Aorta (tissue), 5 donors: ENCODE measurements at regions not wholly inside any gene's neighbourhood (a gene's known extent, or its start where the extent isn't known, plus 50 kb on each side); places are given as distances from the start of the nearest gene placed in this dataset.
"Not testable (repeated sequence)": the region's sequence is repeated elsewhere in the genome, so short reads cannot be mapped to it uniquely, and the experiment has no call there.

Experiments used
- ATAC-seq: fragments of 200-7000 bp; cut with Tn5 transposase; one replicate; pipeline ENCODE4 v1.9.1; 2022; ENCODE audit warnings: moderate library complexity; ENCODE audit not compliant: low FRiP score
- DNase-seq, 2 donors: peaks; one replicate each; pipeline ENCODE4 v3.0.0-alpha.2; 2020
- H3K27ac ChIP-seq, 2 donors: one replicate each; pipeline ENCODE4 v1.5.1; 2013; ENCODE audit warnings: low read length in 2 of 2, mild to moderate bottlenecking in 2 of 2, moderate library complexity in 2 of 2, control low read depth in 1 of 2, inconsistent platforms in 1 of 2, low read depth in 1 of 2
- H3K27me3 ChIP-seq, 2 donors: one replicate each; pipeline ENCODE4 v1.6.1; 2013; ENCODE audit warnings: control low read depth in 1 of 2, low read length in 1 of 2, mild to moderate bottlenecking in 1 of 2, moderate library complexity in 1 of 2; ENCODE audit not compliant: insufficient read depth in 2 of 2, control insufficient read depth in 1 of 2
- H3K36me3 ChIP-seq, 2 donors: one replicate each; pipeline ENCODE4 v1.6.1; 2013; ENCODE audit warnings: control low read depth in 1 of 2, low read length in 1 of 2, mild to moderate bottlenecking in 1 of 2; ENCODE audit not compliant: insufficient read depth in 2 of 2, control insufficient read depth in 1 of 2
- H3K4me1 ChIP-seq, 2 donors: one replicate each; pipeline ENCODE4 v1.6.1; 2013; ENCODE audit warnings: low read length in 2 of 2, control low read depth in 1 of 2, mild to moderate bottlenecking in 1 of 2, moderate library complexity in 1 of 2; ENCODE audit not compliant: insufficient read depth in 2 of 2, control insufficient read depth in 1 of 2
- H3K4me3 ChIP-seq, 2 donors: one replicate each; pipeline ENCODE4 v1.5.1; 2013; ENCODE audit warnings: low read length in 2 of 2, control low read depth in 1 of 2, mild to moderate bottlenecking in 1 of 2
- H3K9me3 ChIP-seq: one replicate; pipeline ENCODE4 v1.6.1; 2013; ENCODE audit warnings: mild to moderate bottlenecking, low read length; ENCODE audit not compliant: control insufficient read depth
- WGBS, 2 donors: extraction: QIAGEN DNeasy Blood & Tissue Kit; methylation state at CpG; one replicate each; pipeline ENCODE4 v1.1.7; 2013; 5-methylcytosine and 5-hydroxymethylcytosine counted together
- intact Hi-C, 2 donors: fragments of 100-400 bp; cut with DNase I; formaldehyde crosslinking; loops; one replicate each; pipeline versions ENCODE4 v1.14.2 to v1.15.0; 2022
- donor health status: healthy with polysubstance abuse.
- donor health status: Bipolar disorder and iron deficiency.
- donor health status: DM: no; HTN: no; CAD: no.
- donor health status: DM: no; HTN: no; CAD: no.
- donor health status: DM: yes; HTN: yes; CAD: no.

DNA sequence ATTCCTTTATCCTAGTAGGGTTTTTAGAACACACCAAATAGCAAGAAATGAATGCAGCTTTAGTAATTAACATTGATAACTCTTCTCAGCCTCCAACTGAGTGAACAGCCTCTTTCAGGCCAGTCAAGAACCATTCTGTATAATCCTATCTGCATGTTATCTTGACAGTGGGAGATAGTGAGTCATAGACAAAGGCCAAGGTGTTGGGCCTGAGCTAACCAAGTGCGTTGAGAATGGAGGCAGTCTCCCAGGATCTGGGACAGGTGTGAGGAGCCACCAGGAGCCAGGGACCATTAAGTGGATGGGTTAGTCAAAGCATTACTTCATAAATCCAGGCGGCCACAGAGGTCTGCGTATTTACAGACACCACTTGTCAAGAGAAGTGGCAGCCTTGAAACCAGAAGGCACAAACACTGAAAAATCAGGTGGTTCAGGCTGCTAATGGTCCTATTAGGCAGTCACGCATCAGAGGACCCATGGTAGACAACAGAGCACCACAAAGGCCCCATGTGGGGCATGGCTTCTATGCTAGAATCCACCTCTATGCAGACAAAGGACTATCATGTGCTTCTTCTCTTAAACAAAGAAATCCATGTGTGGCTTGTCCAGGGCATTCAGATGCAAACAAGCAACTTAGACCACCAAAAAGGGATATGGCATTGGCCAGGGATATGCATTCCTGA, 409.7 kb upstream of the PIK3R1 start:
- Histone ChIP-seq H3K27me3 (no peaks in the 10 kb centered on the region), H3K27ac (no peak overlapping the region), H3K36me3 (no peaks in the 10 kb centered on the region), H3K9me3 (no peaks in the 10 kb centered on the region), H3K4me3 (no peak overlapping the region), H3K4me1 (peaks cover 8 to 12% of the 10 kb centered on the region in 2 donors)
- ATAC-seq (no peak), DNase-seq (no peak)
- intact Hi-C loops: loop anchor here in 1 of 2 donors (10.0 kb wide), 1 partner anchor 561 kb away; no protein-coding TSS in a partner anchor
- 95% methylated on average over 4 of the region's 4 CpGs for WGBS, 2 donors

DNA sequence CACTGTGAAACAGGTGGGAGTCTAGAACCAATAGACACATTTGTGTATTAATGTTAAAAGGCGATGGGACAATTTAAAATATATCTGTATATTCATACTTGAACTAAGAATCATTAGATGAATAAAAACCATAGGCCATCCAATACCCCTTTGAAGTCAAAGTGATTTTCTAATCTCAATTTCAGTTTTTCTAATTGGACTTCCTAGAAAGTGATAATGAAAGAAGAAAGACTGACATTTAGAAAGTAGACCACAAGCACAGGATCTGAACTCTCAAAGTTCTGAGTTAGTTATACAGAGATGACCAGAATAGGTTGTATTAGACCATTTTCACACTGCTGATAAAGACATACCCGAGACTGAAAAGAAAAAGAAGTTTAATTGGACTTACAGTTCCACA, 412.8 kb upstream of the PIK3R1 start:
- intact Hi-C loops: loop anchor here in 1 of 2 donors (10.0 kb wide), 1 partner anchor 558 kb away; no protein-coding TSS in a partner anchor
- no peaks in the 10 kb centered on the region for H3K9me3 ChIP-seq
- no peak overlapping the region for H3K4me3 ChIP-seq
- DNase-seq (no peak), ATAC-seq (no peak)
- no peak overlapping the region for H3K27ac ChIP-seq
- WGBS, 2 donors: 90 to 92% methylated on average over 2 of the region's 2 CpGs
- no peaks in the 10 kb centered on the region for H3K36me3 ChIP-seq
- H3K4me1 ChIP-seq: peaks cover 10 to 12% of the 10 kb centered on the region in 2 donors
- no peaks in the 10 kb centered on the region for H3K27me3 ChIP-seq

DNA sequence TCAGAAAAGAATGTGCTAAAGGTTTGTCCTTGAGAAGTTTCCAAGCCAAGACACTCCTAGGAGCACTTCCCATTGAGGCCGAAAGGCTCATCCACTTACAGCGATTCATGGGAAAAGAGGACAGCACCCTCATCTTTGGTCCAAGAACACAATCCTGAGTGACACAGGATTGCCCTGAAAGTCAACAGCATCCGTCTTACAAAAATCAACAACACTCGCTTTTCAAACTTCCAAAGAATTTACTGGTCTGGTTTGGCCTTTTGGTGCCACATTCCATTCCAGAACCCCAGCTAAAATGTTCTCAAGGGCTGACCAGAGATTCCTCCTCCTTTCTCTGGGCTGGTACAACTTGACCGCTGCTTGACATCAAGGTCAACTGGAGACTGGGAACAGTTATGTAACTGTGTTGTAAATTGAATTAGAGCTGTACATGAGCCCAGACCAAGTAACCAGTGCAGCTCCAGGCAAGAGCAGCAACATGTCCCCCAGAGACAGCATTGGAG, 415.8 kb upstream of the PIK3R1 start:
- ATAC-seq: peak; percentile 90
- WGBS, 2 donors: 55 to 78% methylated on average over 5 of the region's 5 CpGs
- H3K4me1 ChIP-seq: peaks cover 0 to 4% of the 10 kb centered on the region in 2 donors
- H3K9me3 ChIP-seq: no peaks in the 10 kb centered on the region
- H3K36me3 ChIP-seq: no peaks in the 10 kb centered on the region
- intact Hi-C loops: loop anchor here in 1 of 2 donors (10.0 kb wide), 1 partner anchor 555 kb away; no protein-coding TSS in a partner anchor
- DNase-seq: peak in 1 of 2 donors; percentile 50
- peak overlapping the region in 1 of 2 donors; percentile 71 for H3K27ac ChIP-seq
- no peaks in the 10 kb centered on the region for H3K27me3 ChIP-seq
- no peak overlapping the region for H3K4me3 ChIP-seq

DNA sequence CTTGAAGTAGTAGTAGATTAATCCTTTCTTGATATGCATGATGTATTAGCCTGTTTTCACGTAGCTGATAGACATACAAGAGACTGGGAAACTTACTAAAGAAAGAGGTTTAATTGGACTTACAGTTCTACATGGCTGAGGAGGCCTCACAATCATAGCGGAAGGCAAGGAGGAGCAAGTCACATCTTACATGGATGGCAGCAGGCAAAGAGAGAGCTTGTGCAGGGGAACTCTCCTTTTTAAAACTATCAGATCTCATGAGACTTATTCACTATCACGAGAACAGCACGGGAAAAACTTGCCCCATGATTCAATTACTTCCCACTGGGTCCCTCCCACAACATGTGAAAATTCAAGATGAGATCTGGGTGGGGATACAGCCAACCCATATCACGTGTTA, 417.1 kb upstream of the PIK3R1 start:
- H3K4me1 ChIP-seq, H3K27ac ChIP-seq, H3K36me3 ChIP-seq, H3K27me3 ChIP-seq, H3K4me3 ChIP-seq, ATAC-seq, intact Hi-C loops, H3K9me3 ChIP-seq, DNase-seq: not testable (repeated sequence)
- WGBS, 2 donors: 91 to 98% methylated on average over 5 of the region's 5 CpGs

DNA sequence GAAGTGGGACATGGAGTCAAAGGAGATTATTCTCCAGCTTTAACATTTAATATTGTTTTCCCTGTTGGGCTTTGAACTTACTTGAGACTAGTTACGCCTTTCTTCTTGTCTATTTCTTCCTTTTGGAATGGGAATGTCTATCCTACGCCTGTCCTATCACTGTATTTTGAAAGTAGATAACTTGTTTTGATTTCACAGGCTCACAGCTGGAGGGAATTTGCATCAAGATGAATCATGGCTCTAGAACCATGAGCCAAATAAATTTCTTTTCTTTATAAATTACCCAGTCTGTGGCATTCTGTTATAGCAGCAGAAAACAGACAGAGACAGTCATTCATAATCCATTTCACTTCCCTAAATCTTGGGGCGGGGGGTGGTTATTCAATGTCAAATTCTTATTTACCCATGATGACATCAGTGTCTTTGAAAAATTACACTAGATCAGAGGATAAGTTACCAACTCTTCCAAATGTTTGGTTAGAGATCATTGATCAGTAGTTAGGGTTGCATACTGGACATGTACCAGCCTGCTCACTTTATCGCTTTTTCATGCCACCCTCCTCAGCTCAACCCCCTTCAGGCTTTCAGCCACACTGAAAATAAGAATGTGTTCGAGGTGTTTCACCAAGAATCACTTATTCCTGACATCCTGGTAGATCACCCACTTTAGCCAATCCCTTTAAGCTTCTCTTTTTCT, 419.6 kb upstream of the PIK3R1 start:
- H3K36me3 ChIP-seq: no peaks in the 10 kb centered on the region
- DNase-seq (no peak), ATAC-seq (no peak)
- H3K4me3 ChIP-seq: no peak overlapping the region
- H3K27me3 ChIP-seq: no peaks in the 10 kb centered on the region
- intact Hi-C loops: no loop called here
- H3K4me1 ChIP-seq: peaks cover 0 to 4% of the 10 kb centered on the region in 2 donors
- 87 to 88% methylated on average over 5 of the region's 5 CpGs for WGBS, 2 donors
- no peaks in the 10 kb centered on the region for H3K9me3 ChIP-seq
- no peak overlapping the region for H3K27ac ChIP-seq

DNA sequence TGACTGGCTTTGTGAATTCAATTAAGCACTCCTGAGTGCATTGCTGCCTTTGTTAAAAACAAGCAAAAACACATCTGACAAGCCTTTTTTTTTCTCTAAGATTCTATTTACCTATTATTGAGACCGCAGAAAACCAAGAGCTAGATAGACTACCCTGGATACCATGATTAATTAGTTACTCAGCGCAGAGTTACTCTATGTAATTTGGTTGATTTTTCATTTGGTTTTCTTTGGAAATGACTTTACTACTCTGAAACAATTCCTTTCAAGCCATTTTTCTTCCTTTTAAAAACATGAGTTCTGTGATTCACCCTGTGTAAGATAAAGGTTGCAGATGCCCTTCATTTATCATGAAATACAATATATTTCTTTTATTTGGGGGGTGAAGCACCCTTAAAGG, 421.6 kb upstream of the PIK3R1 start:
- Histone ChIP-seq H3K9me3 (no peaks in the 10 kb centered on the region), H3K4me1 (no peaks in the 10 kb centered on the region), H3K27ac (no peak overlapping the region), H3K36me3 (no peaks in the 10 kb centered on the region), H3K27me3 (no peaks in the 10 kb centered on the region), H3K4me3 (no peak overlapping the region)
- 93% methylated on average over 2 of the region's 2 CpGs for WGBS, 2 donors
- intact Hi-C loops: no loop called here
- no peak for DNase-seq
- no peak for ATAC-seq

DNA sequence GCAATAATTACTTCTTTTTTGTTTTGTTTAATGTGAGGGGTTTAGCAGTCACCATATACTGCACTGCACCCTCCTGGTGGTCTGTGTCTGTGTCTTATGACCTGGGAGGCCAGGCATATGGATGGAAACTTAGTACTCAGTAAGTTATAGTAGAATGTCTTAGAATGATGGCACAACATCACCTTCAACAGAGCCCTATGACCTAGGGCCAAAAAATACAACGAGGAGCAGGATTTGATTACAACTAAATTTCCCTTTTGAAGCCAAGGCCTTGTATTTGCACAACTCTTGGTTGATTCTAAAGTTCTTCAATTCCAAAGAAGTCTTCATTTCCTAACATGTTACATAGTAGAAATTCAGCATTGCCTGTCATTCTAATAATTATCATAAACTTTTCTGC, 422.1 kb upstream of the PIK3R1 start:
- DNase-seq (no peak), ATAC-seq (no peak)
- no peaks in the 10 kb centered on the region for H3K9me3 ChIP-seq
- H3K4me3 ChIP-seq: no peak overlapping the region
- no peaks in the 10 kb centered on the region for H3K27me3 ChIP-seq
- intact Hi-C loops: no loop called here
- no peaks in the 10 kb centered on the region for H3K4me1 ChIP-seq
- 69 to 77% methylated on average over 1 of the region's 1 CpG for WGBS, 2 donors
- H3K27ac ChIP-seq: no peak overlapping the region
- no peaks in the 10 kb centered on the region for H3K36me3 ChIP-seq

DNA sequence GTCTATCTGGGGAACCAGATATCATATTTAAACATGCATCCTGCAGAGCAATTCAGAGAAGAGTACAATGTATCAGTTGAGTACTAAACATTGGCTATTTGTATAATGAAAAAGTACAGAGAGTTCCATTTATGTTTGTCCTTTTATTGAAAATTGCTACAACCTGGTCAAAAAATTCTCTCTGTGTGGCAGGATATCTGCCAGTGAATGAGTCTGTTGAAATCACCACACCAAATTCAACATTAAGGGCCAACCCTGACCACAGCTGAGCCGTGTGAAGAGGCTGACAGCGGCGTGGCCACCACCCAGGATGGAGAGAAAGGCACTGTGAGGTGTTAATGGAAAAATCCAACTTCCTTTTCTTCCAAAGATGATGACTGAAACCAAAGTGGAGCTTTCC, 422.7 kb upstream of the PIK3R1 start:
- Histone ChIP-seq H3K4me3 (no peak overlapping the region), H3K27me3 (no peaks in the 10 kb centered on the region), H3K36me3 (no peaks in the 10 kb centered on the region), H3K4me1 (no peaks in the 10 kb centered on the region), H3K27ac (no peak overlapping the region), H3K9me3 (no peaks in the 10 kb centered on the region)
- ATAC-seq (no peak), DNase-seq (peak in 1 of 2 donors; percentile 59)
- intact Hi-C loops: no loop called here
- WGBS, 2 donors: 84 to 87% methylated on average over 3 of the region's 3 CpGs

DNA sequence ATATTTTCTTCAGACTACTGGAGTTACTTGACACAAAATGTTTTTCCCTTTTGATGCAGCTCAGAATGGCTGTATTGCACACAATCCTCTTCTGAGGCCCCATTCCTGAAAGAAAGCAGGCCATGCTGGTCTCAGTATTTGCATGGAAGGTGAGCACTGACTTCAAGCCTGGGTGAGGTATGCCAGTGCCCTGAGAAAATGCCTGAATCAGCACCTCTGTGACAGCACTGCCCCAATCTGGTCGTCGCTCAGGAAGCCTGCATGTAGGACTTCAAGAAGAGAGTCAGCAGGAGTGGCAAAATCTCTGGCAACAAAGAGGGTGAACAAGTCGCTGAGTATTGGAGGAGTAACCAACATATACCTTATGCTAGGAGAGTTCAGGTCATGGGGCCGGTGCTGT, 425.2 kb upstream of the PIK3R1 start:
- no peak overlapping the region for H3K27ac ChIP-seq
- intact Hi-C loops: no loop called here
- H3K4me3 ChIP-seq: no peak overlapping the region
- H3K36me3 ChIP-seq: no peaks in the 10 kb centered on the region
- WGBS, 2 donors: 90 to 93% methylated on average over 4 of the region's 4 CpGs
- no peaks in the 10 kb centered on the region for H3K9me3 ChIP-seq
- H3K27me3 ChIP-seq: no peaks in the 10 kb centered on the region
- no peak for ATAC-seq
- no peak for DNase-seq
- H3K4me1 ChIP-seq: no peaks in the 10 kb centered on the region
